Activated naive CD4-positive, alpha-beta T cell (primary cell): ENCODE measurements at regions not wholly inside any gene's neighbourhood (a gene's known extent, or its start where the extent isn't known, plus 50 kb on each side); places are given as distances from the start of the nearest gene placed in this dataset.

Source experiments
- DNase-seq, 4 experiments: peaks; one replicate each; lab custom pipeline; 2025; lab: John Stamatoyannopoulos, UW

GRCh38 chr14:49527221-49527620 is 59.0 kb downstream of the RPS29 start:
- DNase-seq: no peak

- DNase-seq: no peak
Measured at GRCh38 chr14:49526101-49526500, 60.1 kb downstream of the RPS29 start.

DNA sequence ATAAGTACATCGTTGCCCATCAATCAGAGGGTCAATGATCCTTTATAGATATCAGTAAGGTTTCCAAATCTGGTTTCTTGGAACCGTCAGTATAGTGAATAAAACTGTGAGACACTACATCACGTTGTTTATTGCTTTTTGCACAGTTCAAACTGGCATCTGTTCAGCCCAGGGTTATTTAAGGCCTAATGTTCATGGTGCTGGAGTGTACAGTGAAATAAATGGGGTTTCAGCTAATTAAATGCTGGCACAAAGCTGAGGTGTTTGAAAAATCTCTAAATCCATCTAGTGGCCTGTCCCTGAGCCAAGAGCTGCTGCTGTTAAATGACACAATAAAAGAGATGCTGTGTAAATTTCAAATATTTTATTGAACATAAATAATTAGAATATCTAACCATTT is 69.9 kb downstream of the RPS29 start:
- no peak for DNase-seq

- no peak for DNase-seq
Measured at GRCh38 chr14:49512571-49512970, 73.6 kb downstream of the RPS29 start.

DNA sequence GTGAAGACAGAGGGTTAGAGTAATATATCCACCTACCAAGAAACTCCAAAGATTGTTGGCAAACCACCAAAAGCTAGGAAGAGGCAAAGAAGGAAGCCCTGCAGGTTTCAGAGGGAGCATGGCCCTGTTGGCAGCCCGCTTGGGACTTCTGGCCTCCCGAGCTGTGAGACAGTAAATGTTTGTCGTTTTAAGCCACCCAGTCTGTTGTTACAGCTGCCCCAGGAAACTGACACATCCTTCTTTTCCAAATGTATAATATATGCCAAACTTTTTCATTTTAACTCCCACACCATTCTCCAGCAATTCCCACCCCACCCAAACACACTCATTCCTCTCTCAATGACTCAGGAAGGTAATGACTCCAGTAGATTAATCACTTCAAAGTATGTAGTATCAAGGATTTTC is 74.0 kb downstream of the RPS29 start:
- no peak for DNase-seq

DNA sequence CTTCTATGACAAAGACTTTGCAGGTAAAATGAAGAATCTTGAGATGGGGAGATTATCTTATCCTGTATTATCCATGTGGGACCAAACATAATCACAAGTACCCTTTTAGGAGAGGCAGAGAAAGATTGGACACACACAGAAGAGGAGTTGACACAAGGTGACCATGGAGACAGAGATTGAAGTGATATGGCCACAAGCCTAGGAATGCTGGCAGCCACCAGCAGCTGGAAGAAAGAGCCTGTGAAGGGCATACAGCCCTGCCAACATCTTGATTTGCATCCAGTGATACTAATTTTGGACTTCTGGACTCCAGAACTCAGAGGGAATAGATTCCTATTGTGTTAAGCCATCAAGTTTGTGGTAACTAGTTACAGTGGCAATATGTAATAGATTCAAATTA is 78.1 kb downstream of the RPS29 start:
- no peak for DNase-seq

GRCh38 chr14:49506650-49507049 is 79.5 kb downstream of the RPS29 start:
- no peak for DNase-seq

GRCh38 chr14:49505041-49505766 is 81.0 kb downstream of the RPS29 start:
- DNase-seq: no peak

DNA sequence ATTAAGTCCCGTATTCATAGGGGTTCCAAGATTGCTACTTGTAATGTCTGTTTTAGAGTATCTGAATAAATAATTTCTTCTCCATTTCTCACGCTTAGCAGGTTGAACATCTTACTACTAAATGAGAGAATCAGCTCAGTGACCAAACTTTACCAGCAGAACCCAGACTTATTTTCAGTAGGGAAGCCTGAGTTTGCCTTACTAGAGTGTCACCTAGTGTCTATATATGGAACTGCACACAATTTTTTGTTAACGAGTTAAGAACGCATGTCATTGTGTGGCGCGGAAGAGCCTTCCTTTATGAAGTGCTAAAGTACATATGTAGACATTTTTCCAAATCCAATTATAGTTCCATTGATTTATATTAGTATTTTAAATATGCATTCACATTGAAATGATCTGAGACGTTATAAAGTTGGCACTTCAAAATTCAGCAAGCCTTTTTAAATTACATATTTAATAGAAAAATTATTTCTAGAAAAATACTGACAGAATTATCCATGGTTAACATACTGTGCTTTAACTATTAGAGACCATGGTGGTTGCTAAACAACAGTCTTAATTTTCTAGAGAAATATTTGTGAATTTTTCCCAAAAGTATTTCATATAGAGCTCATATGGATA is 88.3 kb downstream of the RPS29 start:
- DNase-seq: no peak

DNA sequence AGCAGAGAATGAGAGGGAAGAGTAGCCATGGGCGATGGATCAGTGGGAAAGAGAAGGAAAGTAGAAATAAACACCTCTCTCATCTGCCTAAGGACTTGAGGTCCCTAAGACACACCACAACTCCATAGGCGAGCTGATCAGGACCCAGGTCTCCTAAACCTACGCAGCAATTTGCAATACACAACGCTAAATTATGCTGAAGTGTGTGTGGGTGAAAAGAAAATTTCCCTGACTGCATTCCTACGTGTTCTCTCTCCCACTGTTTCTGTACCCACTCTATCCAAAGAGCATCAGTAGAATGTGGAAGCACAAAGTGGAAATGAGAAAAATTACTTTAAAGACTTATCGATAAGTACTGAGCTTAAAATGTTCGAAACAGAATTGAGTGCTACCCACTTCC is 88.9 kb downstream of the RPS29 start:
- DNase-seq: no peak

GRCh38 chr14:49494836-49495235 is 91.3 kb downstream of the RPS29 start:
- no peak for DNase-seq

DNA sequence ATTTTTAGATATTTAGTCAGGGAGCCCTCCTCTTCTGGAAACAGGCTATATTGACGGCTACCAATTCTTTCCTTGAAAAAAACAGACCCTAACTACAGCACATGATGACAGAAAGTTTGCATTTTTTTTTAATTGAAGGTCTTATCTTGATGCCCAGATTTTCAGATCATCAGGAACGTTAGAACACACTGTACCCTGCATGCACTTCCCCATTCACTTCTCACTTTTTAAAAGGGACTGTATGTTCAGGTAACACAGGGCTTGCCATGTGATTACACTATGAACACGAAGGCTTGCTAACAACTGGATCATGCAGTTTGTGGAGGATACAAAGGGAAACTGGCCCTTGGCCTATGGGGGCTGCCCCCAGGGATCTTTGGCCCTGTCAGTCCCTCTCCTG is 92.6 kb downstream of the RPS29 start:
- no peak for DNase-seq

- DNase-seq: no peak
Measured at GRCh38 chr14:49492151-49492550, 94.0 kb downstream of the RPS29 start.

GRCh38 chr14:49489341-49489740 is 96.8 kb downstream of the RPS29 start:
- no peak for DNase-seq

DNA sequence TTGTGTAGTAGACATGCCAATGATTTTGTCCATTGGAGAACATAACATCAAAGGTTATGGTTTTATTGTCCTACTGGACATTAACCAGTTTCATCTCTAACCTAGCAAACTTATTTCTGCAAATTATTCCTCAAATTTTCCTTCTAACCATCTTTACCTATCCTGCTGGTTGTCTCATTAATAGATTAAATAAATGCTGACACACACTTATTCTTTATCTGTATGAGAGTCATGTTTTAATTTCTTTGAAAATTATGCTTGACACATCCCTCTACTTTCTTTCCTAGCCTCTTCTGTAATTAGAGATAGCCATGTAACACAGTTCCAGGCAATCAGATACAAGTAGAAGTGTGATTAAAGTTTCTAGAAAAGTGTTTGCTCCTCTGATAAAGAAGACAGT is 98.9 kb downstream of the RPS29 start:
- DNase-seq: no peak

- no peak for DNase-seq
Measured at GRCh38 chr14:49485290-49485689, 100.9 kb downstream of the RPS29 start.

- no peak for DNase-seq
Measured at GRCh38 chr14:49484180-49484579, 102.0 kb downstream of the RPS29 start.

DNA sequence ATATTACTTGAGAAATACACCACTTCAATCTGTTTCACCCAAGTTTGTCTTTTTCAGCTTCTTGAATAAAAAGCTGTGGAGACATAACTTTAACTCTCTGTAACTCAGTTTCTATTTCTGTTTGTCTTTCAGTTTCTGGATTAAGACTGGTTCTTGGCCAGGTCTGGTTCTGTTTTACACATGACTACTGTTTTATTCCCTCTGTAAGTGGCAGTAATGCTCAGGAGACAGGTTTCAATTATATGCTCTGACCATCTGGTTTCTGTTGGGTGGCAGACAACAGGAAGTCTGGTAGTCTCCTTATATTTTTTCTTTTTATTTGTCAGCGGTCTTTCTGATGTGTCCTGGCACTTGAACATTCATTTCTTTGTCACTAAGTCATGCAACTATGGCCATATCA is 102.9 kb downstream of the RPS29 start:
- DNase-seq: no peak

DNA sequence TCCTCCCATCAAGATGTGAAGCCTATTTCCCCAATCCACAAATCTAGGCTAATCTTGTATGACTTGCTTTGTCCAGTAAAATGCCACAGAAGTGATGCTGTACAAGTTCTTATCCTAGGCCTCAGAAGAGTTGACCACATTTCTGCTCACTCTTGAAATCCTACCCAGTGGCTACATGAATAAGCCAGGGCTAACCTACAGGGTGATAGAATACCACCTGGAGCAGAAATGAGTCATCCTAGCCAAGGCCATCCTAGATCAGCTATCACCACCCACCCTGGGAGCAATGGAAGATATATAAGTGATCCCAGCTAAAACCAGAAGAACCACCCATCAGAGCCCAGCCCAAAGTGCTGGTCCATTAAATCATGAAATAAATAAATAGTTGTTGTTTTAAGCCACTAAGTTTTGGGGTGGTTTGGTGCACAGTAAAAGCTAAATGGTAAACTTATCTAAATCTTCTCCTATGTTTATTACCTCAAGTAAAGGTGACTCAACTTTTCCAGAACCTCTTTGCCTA is 105.1 kb downstream of the RPS29 start:
- no peak for DNase-seq

- no peak for DNase-seq
Measured at GRCh38 chr14:49480053-49480760, 106.0 kb downstream of the RPS29 start.

- DNase-seq: no peak
Measured at GRCh38 chr14:49479432-49479831, 106.7 kb downstream of the RPS29 start.

DNA sequence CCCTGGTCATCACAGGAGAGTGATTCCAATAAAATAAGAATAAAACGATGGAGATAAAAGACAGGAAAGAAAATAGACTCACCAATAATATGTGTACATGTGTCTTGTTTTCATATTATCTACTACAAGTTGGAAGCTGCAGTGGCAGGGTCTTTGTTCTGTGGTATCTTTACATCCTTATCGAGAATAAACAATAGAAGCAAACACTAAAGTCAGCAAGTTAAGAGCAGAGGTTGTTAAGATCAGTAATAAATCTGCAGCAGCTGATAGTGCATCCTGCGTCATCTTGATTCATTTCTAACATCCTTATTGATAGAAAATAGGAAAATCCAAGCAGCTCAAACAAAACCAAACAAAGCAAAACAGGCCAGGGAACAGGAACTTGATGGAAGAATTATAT is 107.4 kb downstream of the RPS29 start:
- DNase-seq: no peak

GRCh38 chr14:49467091-49467490 is 119.1 kb downstream of the RPS29 start:
- no peak for DNase-seq
